ENCODE measurements at regions not wholly inside any gene's neighbourhood (a gene's known extent, or its start where the extent isn't known, plus 50 kb on each side); places are given as distances from the start of the nearest gene placed in this dataset.

- FAIRE-seq = no peak
Measured at GRCh38 chr10:52871191-52871843, 98.7 kb upstream of the MBL2 start.

GRCh38 chr10:52870562-52870961, 98.0 kb upstream of the MBL2 start:
- DNase-seq (ENCODE audit: extremely low spot score, insufficient read length, low read depth) (no peak), FAIRE-seq (no peak)

More at GRCh38 chr10:52871191-52871843, 98.7 kb upstream of the MBL2 start:
- no peak for DNase-seq (ENCODE audit: extremely low spot score, insufficient read length, low read depth)

GRCh38 chr10:52869864-52870263, 97.3 kb upstream of the MBL2 start:
- FAIRE-seq = no peak
- no peak for DNase-seq (ENCODE audit: extremely low spot score, insufficient read length, low read depth)

- FAIRE-seq = no peak
Measured at GRCh38 chr10:52865213-52865612, 92.6 kb upstream of the MBL2 start.

GRCh38 chr10:52864201-52865106, 91.9 kb upstream of the MBL2 start:
- DNase-seq (ENCODE audit: extremely low spot score, insufficient read length, low read depth) = no peak
- FAIRE-seq = no peak

More at GRCh38 chr10:52865213-52865612, 92.6 kb upstream of the MBL2 start:
- DNase-seq (ENCODE audit: extremely low spot score, insufficient read length, low read depth) = no peak

- no peak for FAIRE-seq
Measured at GRCh38 chr10:52858722-52859121, 86.1 kb upstream of the MBL2 start.

GRCh38 chr10:52855546-52856325, 83.2 kb upstream of the MBL2 start:
- DNase-seq (ENCODE audit: extremely low spot score, insufficient read length, low read depth) (no peak), FAIRE-seq (no peak)

More at GRCh38 chr10:52858722-52859121, 86.1 kb upstream of the MBL2 start:
- DNase-seq (ENCODE audit: extremely low spot score, insufficient read length, low read depth) = no peak

- FAIRE-seq = no peak
Measured at GRCh38 chr10:52853704-52854103, 81.1 kb upstream of the MBL2 start.

GRCh38 chr10:52836816-52837215, 64.2 kb upstream of the MBL2 start:
- DNase-seq (ENCODE audit: extremely low spot score, insufficient read length, low read depth) (no peak), FAIRE-seq (no peak)

More at GRCh38 chr10:52853704-52854103, 81.1 kb upstream of the MBL2 start:
- DNase-seq (ENCODE audit: extremely low spot score, insufficient read length, low read depth) = no peak

Data from GM18507 (cell line).